ENCODE measurements at regions not wholly inside any gene's neighbourhood (a gene's known extent, or its start where the extent isn't known, plus 50 kb on each side); places are given as distances from the start of the nearest gene placed in this dataset.

DNA sequence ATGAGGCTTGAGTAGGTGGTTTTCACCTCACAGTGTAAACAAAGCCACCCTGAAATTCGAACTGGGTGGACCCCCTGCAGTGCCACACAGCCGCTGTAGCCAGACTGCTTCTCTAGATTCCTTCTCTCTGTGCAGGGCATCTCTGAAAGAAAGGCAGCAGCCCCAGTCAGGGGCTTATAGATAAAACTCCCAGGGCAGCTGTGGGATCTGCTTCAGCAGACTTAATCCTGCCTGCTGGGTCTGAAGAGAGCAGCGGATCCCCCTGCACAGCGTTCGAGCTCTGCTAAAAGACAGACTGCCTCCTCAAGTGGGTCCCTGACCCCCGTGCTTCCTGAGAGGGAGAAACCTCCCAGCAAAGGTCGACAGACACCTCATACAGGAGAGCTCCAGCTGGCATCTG lies 71.4 kb downstream of the CARTPT start:
- TF ChIP-seq POLR2AphosphoS5 (IDR thresholded peaks at IDR 0.05; ENCODE audit: low read depth, low read length) (no peak), SIN3A (IDR thresholded peaks at IDR 0.05; ENCODE audit: borderline replicate concordance, insufficient read depth, low read length) (no peak), TAF1 (IDR thresholded peaks at IDR 0.05; ENCODE audit: borderline replicate concordance, insufficient read depth, low read length) (no peak), FOXP2 (optimal IDR thresholded peaks at IDR 0.05; ENCODE audit: borderline replicate concordance, extremely low read depth, extremely low read length, insufficient read depth) (no peak)
- TF ChIP-seq, protein P1, sequence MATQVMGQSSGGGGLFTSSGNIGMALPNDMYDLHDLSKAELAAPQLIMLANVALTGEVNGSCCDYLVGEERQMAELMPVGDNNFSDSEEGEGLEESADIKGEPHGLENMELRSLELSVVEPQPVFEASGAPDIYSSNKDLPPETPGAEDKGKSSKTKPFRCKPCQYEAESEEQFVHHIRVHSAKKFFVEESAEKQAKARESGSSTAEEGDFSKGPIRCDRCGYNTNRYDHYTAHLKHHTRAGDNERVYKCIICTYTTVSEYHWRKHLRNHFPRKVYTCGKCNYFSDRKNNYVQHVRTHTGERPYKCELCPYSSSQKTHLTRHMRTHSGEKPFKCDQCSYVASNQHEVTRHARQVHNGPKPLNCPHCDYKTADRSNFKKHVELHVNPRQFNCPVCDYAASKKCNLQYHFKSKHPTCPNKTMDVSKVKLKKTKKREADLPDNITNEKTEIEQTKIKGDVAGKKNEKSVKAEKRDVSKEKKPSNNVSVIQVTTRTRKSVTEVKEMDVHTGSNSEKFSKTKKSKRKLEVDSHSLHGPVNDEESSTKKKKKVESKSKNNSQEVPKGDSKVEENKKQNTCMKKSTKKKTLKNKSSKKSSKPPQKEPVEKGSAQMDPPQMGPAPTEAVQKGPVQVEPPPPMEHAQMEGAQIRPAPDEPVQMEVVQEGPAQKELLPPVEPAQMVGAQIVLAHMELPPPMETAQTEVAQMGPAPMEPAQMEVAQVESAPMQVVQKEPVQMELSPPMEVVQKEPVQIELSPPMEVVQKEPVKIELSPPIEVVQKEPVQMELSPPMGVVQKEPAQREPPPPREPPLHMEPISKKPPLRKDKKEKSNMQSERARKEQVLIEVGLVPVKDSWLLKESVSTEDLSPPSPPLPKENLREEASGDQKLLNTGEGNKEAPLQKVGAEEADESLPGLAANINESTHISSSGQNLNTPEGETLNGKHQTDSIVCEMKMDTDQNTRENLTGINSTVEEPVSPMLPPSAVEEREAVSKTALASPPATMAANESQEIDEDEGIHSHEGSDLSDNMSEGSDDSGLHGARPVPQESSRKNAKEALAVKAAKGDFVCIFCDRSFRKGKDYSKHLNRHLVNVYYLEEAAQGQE (IDR thresholded peaks at IDR 0.05; ENCODE audit: insufficient read depth in 1 of 2, low read depth in 2 of 2, low read length in 2 of 2): no peak

All from PFSK-1 (cell line).